ENCODE measurements at regions not wholly inside any gene's neighbourhood (a gene's known extent, or its start where the extent isn't known, plus 50 kb on each side); places are given as distances from the start of the nearest gene placed in this dataset.
A peak's percentile ranks its signal among the peaks of the same experiment; 100 is the strongest.
"Not testable (repeated sequence)": the region's sequence is repeated elsewhere in the genome, so short reads cannot be mapped to it uniquely, and the experiment has no call there.

DNA sequence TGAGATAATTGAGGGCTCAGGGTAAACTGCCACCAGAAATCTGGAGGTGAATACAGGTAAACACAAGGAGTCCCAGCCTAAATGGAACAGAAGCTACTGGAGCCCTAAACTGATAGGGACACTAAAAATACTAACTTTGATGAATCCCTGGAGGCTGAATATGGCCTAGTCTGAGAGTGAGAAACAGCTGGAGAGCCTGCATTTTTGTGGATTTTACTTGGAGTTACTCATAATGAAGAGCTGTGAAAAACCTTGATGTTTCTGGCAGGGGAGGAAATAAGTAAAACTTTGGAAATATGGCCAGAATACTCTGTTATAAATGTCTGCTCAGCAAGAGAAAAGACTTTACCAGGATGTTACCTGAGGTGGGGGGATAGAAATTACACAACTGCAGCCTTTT, 164.4 kb downstream of the LIPI start:
- DNase-seq (ENCODE audit: low read depth), result peak; percentile 14
- no peak overlapping the region for H3K4me3 ChIP-seq (ENCODE audit: control insufficient read depth, low read depth, low read length)
- TF ChIP-seq, protein P1, sequence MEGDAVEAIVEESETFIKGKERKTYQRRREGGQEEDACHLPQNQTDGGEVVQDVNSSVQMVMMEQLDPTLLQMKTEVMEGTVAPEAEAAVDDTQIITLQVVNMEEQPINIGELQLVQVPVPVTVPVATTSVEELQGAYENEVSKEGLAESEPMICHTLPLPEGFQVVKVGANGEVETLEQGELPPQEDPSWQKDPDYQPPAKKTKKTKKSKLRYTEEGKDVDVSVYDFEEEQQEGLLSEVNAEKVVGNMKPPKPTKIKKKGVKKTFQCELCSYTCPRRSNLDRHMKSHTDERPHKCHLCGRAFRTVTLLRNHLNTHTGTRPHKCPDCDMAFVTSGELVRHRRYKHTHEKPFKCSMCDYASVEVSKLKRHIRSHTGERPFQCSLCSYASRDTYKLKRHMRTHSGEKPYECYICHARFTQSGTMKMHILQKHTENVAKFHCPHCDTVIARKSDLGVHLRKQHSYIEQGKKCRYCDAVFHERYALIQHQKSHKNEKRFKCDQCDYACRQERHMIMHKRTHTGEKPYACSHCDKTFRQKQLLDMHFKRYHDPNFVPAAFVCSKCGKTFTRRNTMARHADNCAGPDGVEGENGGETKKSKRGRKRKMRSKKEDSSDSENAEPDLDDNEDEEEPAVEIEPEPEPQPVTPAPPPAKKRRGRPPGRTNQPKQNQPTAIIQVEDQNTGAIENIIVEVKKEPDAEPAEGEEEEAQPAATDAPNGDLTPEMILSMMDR (conservative IDR thresholded peaks at IDR 0.05; ENCODE audit: control insufficient read depth, insufficient read depth, low read depth, low read length), result no peak

DNA sequence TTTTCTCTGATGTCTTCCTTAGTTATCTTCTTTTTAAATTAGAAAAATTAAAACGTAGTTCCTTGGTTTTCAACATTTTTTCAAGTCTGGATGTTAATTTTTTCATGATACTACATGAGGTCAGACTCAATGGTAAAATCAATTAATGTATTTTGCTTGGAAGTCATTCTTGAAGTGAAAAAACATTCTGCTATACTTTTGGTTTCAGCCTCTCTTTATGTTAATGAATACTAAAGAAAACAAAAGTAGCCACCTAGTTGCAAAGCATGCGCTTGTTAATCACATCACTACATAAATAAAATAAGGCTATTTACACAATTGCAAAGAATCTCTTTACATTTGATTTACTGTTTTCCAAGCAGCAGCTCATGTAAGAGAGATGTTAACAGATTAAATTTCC, 170.4 kb downstream of the LIPI start:
- TF ChIP-seq, protein P1 (conservative IDR thresholded peaks at IDR 0.05; ENCODE audit: control insufficient read depth, insufficient read depth, low read depth, low read length), result no peak
- no peak for DNase-seq (ENCODE audit: low read depth)
- no peak overlapping the region for H3K4me3 ChIP-seq (ENCODE audit: control insufficient read depth, low read depth, low read length)

DNA sequence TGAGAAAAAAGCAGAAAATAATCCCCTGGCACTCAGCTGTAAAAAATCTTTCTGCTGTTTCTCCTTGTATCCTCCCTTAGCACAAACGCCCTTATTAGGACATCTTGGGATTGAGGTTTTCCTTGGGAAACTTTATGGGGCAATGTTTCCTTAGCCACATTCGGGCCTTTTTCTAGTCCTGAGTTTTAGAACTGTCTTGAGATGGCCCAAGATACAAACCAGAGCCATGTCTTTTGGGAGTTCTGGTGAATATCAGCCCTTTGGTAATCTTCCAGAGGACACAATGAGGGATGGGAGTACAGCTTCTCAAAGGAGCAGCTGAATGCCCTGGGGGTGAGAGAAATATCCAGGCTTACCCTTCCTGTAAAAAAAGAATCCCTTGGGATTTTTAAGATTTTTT, 182.1 kb downstream of the LIPI start:
- peak; percentile 18 for DNase-seq (ENCODE audit: low read depth)
- H3K4me3 ChIP-seq (ENCODE audit: control insufficient read depth, low read depth, low read length), result not testable (repeated sequence)

- H3K4me3 ChIP-seq (ENCODE audit: control insufficient read depth, low read depth, low read length), result peak overlapping the region; percentile 64
- DNase-seq (ENCODE audit: low read depth), result peak; percentile 92
These were observed 183.4 kb downstream of the LIPI start for GRCh38 chr21:14027235-14027869.

GRCh38 chr21:14020108-14020507, 190.6 kb downstream of the LIPI start:
- peak; percentile 8 for DNase-seq (ENCODE audit: low read depth)
- not testable (repeated sequence) for H3K4me3 ChIP-seq (ENCODE audit: control insufficient read depth, low read depth, low read length)

GRCh38 chr21:14015841-14016240, 194.9 kb downstream of the LIPI start:
- DNase-seq (ENCODE audit: low read depth); H3K4me3 ChIP-seq (ENCODE audit: control insufficient read depth, low read depth, low read length): not testable (repeated sequence)

- not testable (repeated sequence) for DNase-seq (ENCODE audit: low read depth); H3K4me3 ChIP-seq (ENCODE audit: control insufficient read depth, low read depth, low read length)
These were observed 196.9 kb downstream of the LIPI start for GRCh38 chr21:14013623-14014498.

DNA sequence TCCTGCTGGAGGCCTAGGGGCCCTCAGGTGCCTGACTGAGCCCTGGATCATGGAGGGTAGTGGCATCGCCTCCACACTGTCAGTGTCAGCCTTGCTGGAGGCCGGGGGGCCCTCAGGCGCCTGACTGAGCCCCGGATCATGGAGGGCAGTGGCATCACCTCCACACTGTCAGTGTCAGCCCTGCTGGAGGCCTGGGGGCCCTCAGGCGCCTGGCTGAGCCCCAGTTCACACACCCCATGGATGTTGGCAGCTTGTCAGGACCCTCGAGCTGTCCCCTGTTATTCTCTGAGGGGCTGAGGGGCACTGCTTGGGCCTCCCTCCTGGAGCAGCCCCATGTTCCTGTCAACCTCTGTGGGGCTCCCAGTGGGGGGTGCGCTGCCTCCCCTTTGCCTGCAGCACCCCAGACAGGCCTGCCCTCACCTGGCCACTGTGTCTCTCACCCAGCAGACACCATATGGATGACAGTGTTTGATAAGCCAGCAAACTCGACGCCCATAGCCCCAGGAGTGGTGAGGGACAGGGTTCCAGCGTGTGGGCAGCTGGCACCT, 197.6 kb downstream of the LIPI start:
- no peak for DNase-seq (ENCODE audit: low read depth)
- no peak overlapping the region for H3K4me3 ChIP-seq (ENCODE audit: control insufficient read depth, low read depth, low read length)
- TF ChIP-seq, protein P1 (conservative IDR thresholded peaks at IDR 0.05; ENCODE audit: control insufficient read depth, insufficient read depth, low read depth, low read length), result no peak

DNA sequence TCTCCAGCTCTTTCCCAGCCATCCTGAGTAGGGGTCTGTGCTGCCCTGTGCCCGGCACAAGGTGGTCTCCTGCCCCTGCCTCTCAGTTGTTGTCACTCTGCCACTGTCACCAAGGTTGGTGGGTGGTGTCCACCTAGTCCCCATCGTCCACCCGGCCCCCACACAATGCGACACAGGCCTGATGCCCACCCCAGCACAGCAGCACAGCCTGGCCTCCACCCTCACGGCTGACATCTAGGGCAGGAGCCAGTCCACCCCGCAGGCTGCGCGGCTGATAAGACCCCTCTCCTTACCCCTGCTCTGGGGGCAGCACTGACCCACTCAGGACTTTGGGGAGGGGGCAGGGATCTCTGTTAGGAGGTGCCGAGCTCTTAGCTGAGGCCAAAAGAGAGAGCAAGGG, 198.3 kb downstream of the LIPI start:
- H3K4me3 ChIP-seq (ENCODE audit: control insufficient read depth, low read depth, low read length), result no peak overlapping the region

GRCh38 chr21:14011751-14012150, 199.0 kb downstream of the LIPI start:
- DNase-seq (ENCODE audit: low read depth); H3K4me3 ChIP-seq (ENCODE audit: control insufficient read depth, low read depth, low read length): not testable (repeated sequence)

More for the DNA sequence above, 198.3 kb downstream of the LIPI start:
- TF ChIP-seq, protein P1 (conservative IDR thresholded peaks at IDR 0.05; ENCODE audit: control insufficient read depth, insufficient read depth, low read depth, low read length), result no peak
- no peak for DNase-seq (ENCODE audit: low read depth)

DNA sequence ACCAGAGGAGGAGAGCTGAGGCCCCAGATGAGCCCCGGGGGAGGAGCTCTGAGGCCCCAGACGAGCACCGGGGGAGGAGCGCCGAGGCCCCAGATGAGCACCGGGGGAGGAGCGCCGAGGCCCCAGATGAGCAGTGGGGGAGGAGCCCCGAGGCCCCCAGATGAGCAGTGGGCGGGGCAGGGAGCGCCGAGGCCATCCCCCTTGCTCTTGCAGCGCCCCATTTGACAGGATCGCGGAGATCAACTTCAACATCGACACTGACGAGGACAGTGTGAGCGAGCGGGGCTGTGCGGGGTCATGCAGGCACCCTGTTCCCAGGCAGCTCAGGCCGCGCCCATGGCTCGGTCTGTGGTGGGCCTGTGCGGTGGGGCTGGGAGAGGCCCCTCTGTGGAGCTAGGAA, 199.6 kb downstream of the LIPI start:
- not testable (repeated sequence) for DNase-seq (ENCODE audit: low read depth); H3K4me3 ChIP-seq (ENCODE audit: control insufficient read depth, low read depth, low read length)
